Liver (tissue), 8 donors: ENCODE measurements at regions not wholly inside any gene's neighbourhood (a gene's known extent, or its start where the extent isn't known, plus 50 kb on each side); places are given as distances from the start of the nearest gene placed in this dataset.

ENCODE experiments used
- DNase-seq: peaks from one replicate; pipeline ENCODE4 v3.0.0-alpha.2; 2017; ENCODE audit warnings: low spot score
- H3K27ac ChIP-seq, 2 donors: one replicate each; pipeline ENCODE4 v1.7.0; 2013; ENCODE audit warnings: inconsistent platforms in 2 of 2, low read length in 2 of 2, control low read depth in 1 of 2, low read depth in 1 of 2, mild to moderate bottlenecking in 1 of 2
- H3K27me3 ChIP-seq, 4 donors: one replicate each; pipeline versions ENCODE4 v1.6.1 to v1.7.0; 2013; ENCODE audit warnings: low read length in 3 of 4, inconsistent platforms in 1 of 4, mild to moderate bottlenecking in 1 of 4, moderate library complexity in 1 of 4; ENCODE audit not compliant: control insufficient read depth in 4 of 4, insufficient read depth in 4 of 4
- H3K36me3 ChIP-seq, 4 donors: one replicate each; pipeline versions ENCODE4 v1.6.1 to v1.7.0; 2013; ENCODE audit warnings: low read length in 3 of 4, mild to moderate bottlenecking in 3 of 4, low read depth in 1 of 4, moderate library complexity in 1 of 4; ENCODE audit not compliant: control insufficient read depth in 4 of 4, insufficient read depth in 3 of 4
- H3K4me1 ChIP-seq, 4 donors: one replicate each; pipeline versions ENCODE4 v1.6.1 to v1.7.0; 2013; ENCODE audit warnings: low read length in 3 of 4, mild to moderate bottlenecking in 3 of 4, moderate library complexity in 1 of 4; ENCODE audit not compliant: control insufficient read depth in 4 of 4, insufficient read depth in 4 of 4
- H3K4me3 ChIP-seq, 3 donors: one replicate each; pipeline versions ENCODE4 v1.6.1 to v1.7.0; 2013; ENCODE audit warnings: low read length in 3 of 3, control low read depth in 1 of 3, low read depth in 1 of 3, mild to moderate bottlenecking in 1 of 3
- H3K9ac ChIP-seq, 2 donors: one replicate each; pipeline ENCODE4 v1.7.0; 2013; ENCODE audit warnings: low read length in 2 of 2, mild to moderate bottlenecking in 2 of 2, moderate library complexity in 2 of 2, control low read depth in 1 of 2, low read depth in 1 of 2
- H3K9me3 ChIP-seq, 4 donors: one replicate each; pipeline versions ENCODE4 v1.6.1 to v1.7.0; 2013; ENCODE audit warnings: low read length in 3 of 4; ENCODE audit not compliant: control insufficient read depth in 4 of 4
- EGR1 ChIP-seq, 2 donors: IDR thresholded peaks; 2 replicates each; pipeline ENCODE4 v1.6.1; 2016 to 2018; ENCODE audit warnings: antibody characterized with exemption in 2 of 2, low read depth in 2 of 2
- FOXA1 ChIP-seq: IDR thresholded peaks from 2 replicates; pipeline ENCODE4 v1.6.1; 2016; ENCODE audit warnings: antibody characterized with exemption
- FOXA2 ChIP-seq: IDR thresholded peaks from 2 replicates; pipeline ENCODE4 v1.6.1; 2016; ENCODE audit warnings: antibody characterized with exemption
- GABPA ChIP-seq, 2 donors: IDR thresholded peaks in 1 of 2; conservative IDR thresholded peaks in 1 of 2; 2 replicates each; pipeline ENCODE4 v1.6.1; 2016; ENCODE audit warnings: antibody characterized with exemption in 2 of 2, mild to moderate bottlenecking in 1 of 2, moderate library complexity in 1 of 2
- HNF4A ChIP-seq, 2 donors: conservative IDR thresholded peaks; 2 replicates each; pipeline ENCODE4 v1.6.1; 2016; ENCODE audit warnings: antibody characterized with exemption in 2 of 2, mild to moderate bottlenecking in 2 of 2
- HNF4G ChIP-seq: IDR thresholded peaks from 2 replicates; pipeline ENCODE4 v1.6.1; 2016; ENCODE audit warnings: antibody characterized with exemption
- JUND ChIP-seq, 2 donors: IDR thresholded peaks; 2 replicates each; pipeline ENCODE4 v1.6.1; 2016; ENCODE audit warnings: antibody characterized with exemption in 2 of 2
- NR2F2 ChIP-seq: IDR thresholded peaks from 2 replicates; pipeline ENCODE4 v1.6.1; 2016; ENCODE audit warnings: antibody characterized with exemption
- RXRA ChIP-seq, 2 donors: IDR thresholded peaks; 2 replicates each; pipeline ENCODE4 v1.6.1; 2017 to 2018; ENCODE audit warnings: antibody characterized with exemption in 2 of 2, mild to moderate bottlenecking in 1 of 2
- YY1 ChIP-seq: IDR thresholded peaks from 2 replicates; pipeline ENCODE4 v1.6.1; 2016; ENCODE audit warnings: antibody characterized with exemption, mild to moderate bottlenecking
- WGBS: extraction: QIAGEN DNeasy Blood & Tissue Kit; methylation state at CpG from one replicate; pipeline ENCODE4 v1.1.7; 2013; 5-methylcytosine and 5-hydroxymethylcytosine counted together
- TF ChIP-seq, protein P1 (sequence below): IDR thresholded peaks from 2 replicates; pipeline ENCODE4 v1.6.1; 2016; ENCODE audit warnings: antibody characterized with exemption, mild to moderate bottlenecking
- TF ChIP-seq, protein P2 (sequence below): IDR thresholded peaks from 2 replicates; pipeline ENCODE4 v1.6.1; 2016; ENCODE audit warnings: antibody characterized with exemption
- TF ChIP-seq, protein P3 (sequence below): IDR thresholded peaks from 2 replicates; pipeline ENCODE4 v1.6.1; 2016; ENCODE audit warnings: antibody characterized with exemption
- TF ChIP-seq, protein P4 (sequence below): fragments of 150-350 bp; IDR thresholded peaks from 2 replicates; pipeline ENCODE4 v1.5.1; 2017; ENCODE audit warnings: improper control_type of control experiment, low read depth, low read length; ENCODE audit not compliant: missing input control
- donor health status: healthy.
- donor health status: healthy.
- donor health status: healthy.
- donor health status: healthy.
- donor health status: healthy.

DNA sequence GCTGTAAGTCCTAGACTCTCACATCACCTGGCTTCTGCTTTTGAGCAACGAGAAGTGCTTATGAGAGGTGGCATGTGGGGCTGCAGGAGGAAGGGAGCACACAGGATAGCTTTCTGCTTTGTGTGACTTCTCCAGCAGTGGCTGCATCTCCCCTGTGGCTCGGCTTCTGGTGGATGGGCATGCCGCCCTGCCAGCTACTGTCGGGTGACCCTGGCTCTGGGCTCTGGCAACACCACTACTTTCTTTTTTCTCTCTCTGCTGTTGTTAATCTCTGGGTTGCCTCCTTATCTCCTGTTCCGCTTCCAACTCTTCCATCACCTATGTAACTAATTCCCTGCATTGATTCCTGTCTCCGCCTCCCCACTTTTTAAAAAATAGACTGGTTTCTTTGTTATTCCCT, 209.1 kb upstream of the DAAM1 start:
- no peak for DNase-seq
- Histone ChIP-seq H3K4me3 (no peak overlapping the region), H3K27ac (no peak overlapping the region), H3K27me3 (no peaks in the 10 kb centered on the region), H3K9ac (no peak overlapping the region), H3K4me1 (no peaks in the 10 kb centered on the region), H3K9me3 (no peaks in the 10 kb centered on the region), H3K36me3 (no peaks in the 10 kb centered on the region)
- 70% methylated on average over 6 of the region's 6 CpGs for WGBS
- TF ChIP-seq, protein P1, sequence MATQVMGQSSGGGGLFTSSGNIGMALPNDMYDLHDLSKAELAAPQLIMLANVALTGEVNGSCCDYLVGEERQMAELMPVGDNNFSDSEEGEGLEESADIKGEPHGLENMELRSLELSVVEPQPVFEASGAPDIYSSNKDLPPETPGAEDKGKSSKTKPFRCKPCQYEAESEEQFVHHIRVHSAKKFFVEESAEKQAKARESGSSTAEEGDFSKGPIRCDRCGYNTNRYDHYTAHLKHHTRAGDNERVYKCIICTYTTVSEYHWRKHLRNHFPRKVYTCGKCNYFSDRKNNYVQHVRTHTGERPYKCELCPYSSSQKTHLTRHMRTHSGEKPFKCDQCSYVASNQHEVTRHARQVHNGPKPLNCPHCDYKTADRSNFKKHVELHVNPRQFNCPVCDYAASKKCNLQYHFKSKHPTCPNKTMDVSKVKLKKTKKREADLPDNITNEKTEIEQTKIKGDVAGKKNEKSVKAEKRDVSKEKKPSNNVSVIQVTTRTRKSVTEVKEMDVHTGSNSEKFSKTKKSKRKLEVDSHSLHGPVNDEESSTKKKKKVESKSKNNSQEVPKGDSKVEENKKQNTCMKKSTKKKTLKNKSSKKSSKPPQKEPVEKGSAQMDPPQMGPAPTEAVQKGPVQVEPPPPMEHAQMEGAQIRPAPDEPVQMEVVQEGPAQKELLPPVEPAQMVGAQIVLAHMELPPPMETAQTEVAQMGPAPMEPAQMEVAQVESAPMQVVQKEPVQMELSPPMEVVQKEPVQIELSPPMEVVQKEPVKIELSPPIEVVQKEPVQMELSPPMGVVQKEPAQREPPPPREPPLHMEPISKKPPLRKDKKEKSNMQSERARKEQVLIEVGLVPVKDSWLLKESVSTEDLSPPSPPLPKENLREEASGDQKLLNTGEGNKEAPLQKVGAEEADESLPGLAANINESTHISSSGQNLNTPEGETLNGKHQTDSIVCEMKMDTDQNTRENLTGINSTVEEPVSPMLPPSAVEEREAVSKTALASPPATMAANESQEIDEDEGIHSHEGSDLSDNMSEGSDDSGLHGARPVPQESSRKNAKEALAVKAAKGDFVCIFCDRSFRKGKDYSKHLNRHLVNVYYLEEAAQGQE, result no peak
- no peak for TF ChIP-seq NR2F2
- no peak for TF ChIP-seq JUND (IDR thresholded peaks at IDR 0.05)
- TF ChIP-seq FOXA1, result no peak
- TF ChIP-seq, protein P2, sequence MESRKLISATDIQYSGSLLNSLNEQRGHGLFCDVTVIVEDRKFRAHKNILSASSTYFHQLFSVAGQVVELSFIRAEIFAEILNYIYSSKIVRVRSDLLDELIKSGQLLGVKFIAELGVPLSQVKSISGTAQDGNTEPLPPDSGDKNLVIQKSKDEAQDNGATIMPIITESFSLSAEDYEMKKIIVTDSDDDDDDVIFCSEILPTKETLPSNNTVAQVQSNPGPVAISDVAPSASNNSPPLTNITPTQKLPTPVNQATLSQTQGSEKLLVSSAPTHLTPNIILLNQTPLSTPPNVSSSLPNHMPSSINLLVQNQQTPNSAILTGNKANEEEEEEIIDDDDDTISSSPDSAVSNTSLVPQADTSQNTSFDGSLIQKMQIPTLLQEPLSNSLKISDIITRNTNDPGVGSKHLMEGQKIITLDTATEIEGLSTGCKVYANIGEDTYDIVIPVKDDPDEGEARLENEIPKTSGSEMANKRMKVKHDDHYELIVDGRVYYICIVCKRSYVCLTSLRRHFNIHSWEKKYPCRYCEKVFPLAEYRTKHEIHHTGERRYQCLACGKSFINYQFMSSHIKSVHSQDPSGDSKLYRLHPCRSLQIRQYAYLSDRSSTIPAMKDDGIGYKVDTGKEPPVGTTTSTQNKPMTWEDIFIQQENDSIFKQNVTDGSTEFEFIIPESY, result no peak
- TF ChIP-seq HNF4G, result no peak
- TF ChIP-seq EGR1 (IDR thresholded peaks at IDR 0.05; ENCODE audit: low read depth in 2 of 2), result no peak
- TF ChIP-seq, protein P3, sequence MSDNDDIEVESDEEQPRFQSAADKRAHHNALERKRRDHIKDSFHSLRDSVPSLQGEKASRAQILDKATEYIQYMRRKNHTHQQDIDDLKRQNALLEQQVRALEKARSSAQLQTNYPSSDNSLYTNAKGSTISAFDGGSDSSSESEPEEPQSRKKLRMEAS, result no peak

DNA sequence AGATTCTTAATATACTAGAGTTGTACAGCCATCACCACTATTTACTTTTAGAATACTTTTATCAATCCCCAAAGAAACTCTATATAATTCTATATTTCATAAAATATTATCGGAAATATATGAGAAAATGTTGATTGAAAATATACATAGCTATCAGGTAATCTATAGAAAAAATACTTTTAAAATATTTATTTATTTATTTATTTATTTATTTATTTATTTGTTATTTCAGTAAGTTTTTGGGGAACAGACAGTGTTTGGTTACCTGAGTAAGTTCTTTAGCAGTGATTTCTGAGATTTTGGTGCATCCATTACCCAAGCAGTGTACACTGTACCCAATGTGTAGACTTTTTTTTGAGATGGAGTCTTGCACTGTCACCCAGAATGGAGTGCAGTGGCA, 206.6 kb upstream of the DAAM1 start:
- WGBS, result 95% methylated on average over 1 of the region's 1 CpG
- Histone ChIP-seq H3K9ac (no peak overlapping the region), H3K4me3 (no peak overlapping the region), H3K27ac (no peak overlapping the region), H3K9me3 (no peaks in the 10 kb centered on the region), H3K27me3 (no peaks in the 10 kb centered on the region), H3K36me3 (no peaks in the 10 kb centered on the region), H3K4me1 (no peaks in the 10 kb centered on the region)
- DNase-seq, result no peak
- TF ChIP-seq, protein P4, sequence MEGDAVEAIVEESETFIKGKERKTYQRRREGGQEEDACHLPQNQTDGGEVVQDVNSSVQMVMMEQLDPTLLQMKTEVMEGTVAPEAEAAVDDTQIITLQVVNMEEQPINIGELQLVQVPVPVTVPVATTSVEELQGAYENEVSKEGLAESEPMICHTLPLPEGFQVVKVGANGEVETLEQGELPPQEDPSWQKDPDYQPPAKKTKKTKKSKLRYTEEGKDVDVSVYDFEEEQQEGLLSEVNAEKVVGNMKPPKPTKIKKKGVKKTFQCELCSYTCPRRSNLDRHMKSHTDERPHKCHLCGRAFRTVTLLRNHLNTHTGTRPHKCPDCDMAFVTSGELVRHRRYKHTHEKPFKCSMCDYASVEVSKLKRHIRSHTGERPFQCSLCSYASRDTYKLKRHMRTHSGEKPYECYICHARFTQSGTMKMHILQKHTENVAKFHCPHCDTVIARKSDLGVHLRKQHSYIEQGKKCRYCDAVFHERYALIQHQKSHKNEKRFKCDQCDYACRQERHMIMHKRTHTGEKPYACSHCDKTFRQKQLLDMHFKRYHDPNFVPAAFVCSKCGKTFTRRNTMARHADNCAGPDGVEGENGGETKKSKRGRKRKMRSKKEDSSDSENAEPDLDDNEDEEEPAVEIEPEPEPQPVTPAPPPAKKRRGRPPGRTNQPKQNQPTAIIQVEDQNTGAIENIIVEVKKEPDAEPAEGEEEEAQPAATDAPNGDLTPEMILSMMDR, result no peak
- TF ChIP-seq FOXA2 (no peak), YY1 (no peak), EGR1 (IDR thresholded peaks at IDR 0.05; ENCODE audit: low read depth in 2 of 2) (no peak), HNF4A (conservative IDR thresholded peaks at IDR 0.05) (no peak), JUND (IDR thresholded peaks at IDR 0.05) (no peak), RXRA (IDR thresholded peaks at IDR 0.05) (no peak), GABPA (IDR thresholded peaks at IDR 0.05 in 1 of 2, conservative IDR thresholded peaks at IDR 0.05 in 1 of 2) (no peak), HNF4G (no peak), FOXA1 (no peak)
- TF ChIP-seq, protein P2, result no peak
- TF ChIP-seq, protein P3, result no peak
